Transverse colon (tissue), 4 donors: ENCODE measurements at regions not wholly inside any gene's neighbourhood (a gene's known extent, or its start where the extent isn't known, plus 50 kb on each side); places are given as distances from the start of the nearest gene placed in this dataset.

Experiments used
- EP300 ChIP-seq: sonication (generic); formaldehyde crosslinking; IDR thresholded peaks from one replicate; pipeline ENCODE4 v1.6.1; 2017; ENCODE audit warnings: antibody characterized with exemption, low read depth
- POLR2A ChIP-seq: fragments of 450-650 bp; IDR thresholded peaks from one replicate; pipeline ENCODE4 v1.6.1; 2016; ENCODE audit warnings: antibody characterized with exemption, mild to moderate bottlenecking, moderate library complexity
- POLR2AphosphoS5 ChIP-seq, 3 donors: sonication (generic); formaldehyde crosslinking; IDR thresholded peaks; one replicate each; pipeline ENCODE4 v1.6.1; 2016; ENCODE audit warnings: antibody characterized with exemption in 3 of 3
- TF ChIP-seq, protein P1 (sequence below), 5 experiments: fragments of 200-600 bp in 3 of 5; fragments of 450-650 bp in 2 of 5; sonication (generic) in 3 of 5; IDR thresholded peaks; 1 replicate in 2 of 5; 2 replicates in 3 of 5; pipeline ENCODE4 v1.5.1; 2016 to 2017; ENCODE audit warnings: antibody characterized with exemption in 5 of 5, inconsistent platforms in 3 of 5, mild to moderate bottlenecking in 2 of 5, moderate library complexity in 1 of 5

DNA sequence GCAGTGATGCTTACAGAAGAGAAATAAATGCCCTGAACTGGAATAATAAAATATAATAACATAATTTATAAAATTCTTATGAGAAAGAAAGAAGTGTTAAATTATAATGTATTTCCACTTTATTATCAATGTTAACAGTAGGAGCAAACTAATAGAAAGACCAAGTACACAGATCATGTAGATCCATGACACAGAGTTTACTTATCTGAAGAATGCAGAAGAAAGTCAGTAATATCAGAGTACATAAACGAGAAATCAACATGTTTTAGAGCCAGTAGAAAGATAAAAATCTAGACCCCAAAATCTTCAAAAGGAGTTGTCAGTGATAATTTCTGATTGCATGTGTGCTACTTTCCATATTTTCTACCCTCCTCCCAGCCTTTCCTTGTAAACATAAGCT lies 334.8 kb upstream of the MANEA start:
- TF ChIP-seq, protein P1, sequence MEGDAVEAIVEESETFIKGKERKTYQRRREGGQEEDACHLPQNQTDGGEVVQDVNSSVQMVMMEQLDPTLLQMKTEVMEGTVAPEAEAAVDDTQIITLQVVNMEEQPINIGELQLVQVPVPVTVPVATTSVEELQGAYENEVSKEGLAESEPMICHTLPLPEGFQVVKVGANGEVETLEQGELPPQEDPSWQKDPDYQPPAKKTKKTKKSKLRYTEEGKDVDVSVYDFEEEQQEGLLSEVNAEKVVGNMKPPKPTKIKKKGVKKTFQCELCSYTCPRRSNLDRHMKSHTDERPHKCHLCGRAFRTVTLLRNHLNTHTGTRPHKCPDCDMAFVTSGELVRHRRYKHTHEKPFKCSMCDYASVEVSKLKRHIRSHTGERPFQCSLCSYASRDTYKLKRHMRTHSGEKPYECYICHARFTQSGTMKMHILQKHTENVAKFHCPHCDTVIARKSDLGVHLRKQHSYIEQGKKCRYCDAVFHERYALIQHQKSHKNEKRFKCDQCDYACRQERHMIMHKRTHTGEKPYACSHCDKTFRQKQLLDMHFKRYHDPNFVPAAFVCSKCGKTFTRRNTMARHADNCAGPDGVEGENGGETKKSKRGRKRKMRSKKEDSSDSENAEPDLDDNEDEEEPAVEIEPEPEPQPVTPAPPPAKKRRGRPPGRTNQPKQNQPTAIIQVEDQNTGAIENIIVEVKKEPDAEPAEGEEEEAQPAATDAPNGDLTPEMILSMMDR (IDR thresholded peaks at IDR 0.05), result no peak
- no peak for TF ChIP-seq EP300
- no peak for TF ChIP-seq POLR2A
- TF ChIP-seq POLR2AphosphoS5 (IDR thresholded peaks at IDR 0.05), result no peak
